ENCODE measurements at regions not wholly inside any gene's neighbourhood (a gene's known extent, or its start where the extent isn't known, plus 50 kb on each side); places are given as distances from the start of the nearest gene placed in this dataset.
A peak's percentile ranks its signal among the peaks of the same experiment; 100 is the strongest.

- no peaks in the 10 kb centered on the region for H3K27me3 Mint-ChIP-seq
- H3K27ac Mint-ChIP-seq, result no peak overlapping the region
- no peaks in the 10 kb centered on the region for H3K9me3 Mint-ChIP-seq
- no peak overlapping the region for H3K4me3 Mint-ChIP-seq
- H3K4me1 Mint-ChIP-seq, result peaks cover 0 to 2% (median 0%) of the 10 kb centered on the region in 3 donors
- H3K36me3 Mint-ChIP-seq, result no peaks in the 10 kb centered on the region
Measured at GRCh38 chr17:27230996-27231395, 62.9 kb upstream of the WSB1 start.

- peaks cover 0 to 6% (median 2%) of the 10 kb centered on the region in 3 donors for H3K4me1 Mint-ChIP-seq
- H3K4me3 Mint-ChIP-seq, result no peak overlapping the region
Measured at GRCh38 chr17:27232328-27232727, 61.6 kb upstream of the WSB1 start.

GRCh38 chr17:27233059-27233458 lies 60.9 kb upstream of the WSB1 start:
- H3K4me3 Mint-ChIP-seq, result no peak overlapping the region
- no peaks in the 10 kb centered on the region for H3K36me3 Mint-ChIP-seq
- no peaks in the 10 kb centered on the region for H3K9me3 Mint-ChIP-seq
- no peaks in the 10 kb centered on the region for H3K27me3 Mint-ChIP-seq
- H3K27ac Mint-ChIP-seq, result no peak overlapping the region
- peaks cover 0 to 6% (median 2%) of the 10 kb centered on the region in 3 donors for H3K4me1 Mint-ChIP-seq

More at GRCh38 chr17:27232328-27232727, 61.6 kb upstream of the WSB1 start:
- no peaks in the 10 kb centered on the region for H3K36me3 Mint-ChIP-seq
- H3K9me3 Mint-ChIP-seq, result no peaks in the 10 kb centered on the region
- no peak overlapping the region for H3K27ac Mint-ChIP-seq
- no peaks in the 10 kb centered on the region for H3K27me3 Mint-ChIP-seq

- Mint-ChIP-seq H3K4me3 (no peak overlapping the region), H3K36me3 (no peaks in the 10 kb centered on the region), H3K4me1 (peaks cover 5 to 13% (median 6%) of the 10 kb centered on the region in 3 donors), H3K27me3 (no peaks in the 10 kb centered on the region), H3K27ac (peak overlapping the region in 1 of 3 donors; percentile 68), H3K9me3 (no peaks in the 10 kb centered on the region)
Measured at GRCh38 chr17:27233776-27234175, 60.1 kb upstream of the WSB1 start.

- Mint-ChIP-seq H3K36me3 (no peaks in the 10 kb centered on the region), H3K4me1 (peaks cover 22 to 25% (median 24%) of the 10 kb centered on the region in 3 donors), H3K9me3 (no peaks in the 10 kb centered on the region), H3K27ac (peak overlapping the region; percentile 8 to 59 (median 41)), H3K4me3 (no peak overlapping the region), H3K27me3 (no peaks in the 10 kb centered on the region)
Measured at GRCh38 chr17:27236717-27237315, 57.1 kb upstream of the WSB1 start.

GRCh38 chr17:27237890-27238289 lies 56.0 kb upstream of the WSB1 start:
- Mint-ChIP-seq H3K27ac (no peak overlapping the region), H3K27me3 (no peaks in the 10 kb centered on the region), H3K4me1 (peaks cover 22 to 26% (median 24%) of the 10 kb centered on the region in 3 donors), H3K4me3 (no peak overlapping the region), H3K36me3 (no peaks in the 10 kb centered on the region), H3K9me3 (no peaks in the 10 kb centered on the region)

- no peaks in the 10 kb centered on the region for H3K9me3 Mint-ChIP-seq
- no peaks in the 10 kb centered on the region for H3K27me3 Mint-ChIP-seq
- peak overlapping the region in 2 of 4 donors; percentile 76 to 83 for H3K4me3 Mint-ChIP-seq
- H3K36me3 Mint-ChIP-seq, result no peaks in the 10 kb centered on the region
- peaks cover 22 to 26% (median 22%) of the 10 kb centered on the region in 3 donors for H3K4me1 Mint-ChIP-seq
- peak overlapping the region in 2 of 3 donors; percentile 53 to 58 for H3K27ac Mint-ChIP-seq
Measured at GRCh38 chr17:27239046-27239445, 54.9 kb upstream of the WSB1 start.

- Mint-ChIP-seq H3K4me1 (peaks cover 22 to 26% (median 22%) of the 10 kb centered on the region in 3 donors), H3K27ac (peak overlapping the region in 1 of 3 donors; percentile 58), H3K27me3 (no peaks in the 10 kb centered on the region), H3K9me3 (no peaks in the 10 kb centered on the region), H3K4me3 (no peak overlapping the region), H3K36me3 (no peaks in the 10 kb centered on the region)
Measured at GRCh38 chr17:27239584-27239983, 54.3 kb upstream of the WSB1 start.

GRCh38 chr17:27240086-27240801 lies 53.7 kb upstream of the WSB1 start:
- Mint-ChIP-seq H3K4me1 (peaks cover 24 to 32% (median 28%) of the 10 kb centered on the region in 3 donors), H3K4me3 (peak overlapping the region in 2 of 4 donors; percentile 65 to 89), H3K27ac (peak overlapping the region in 1 of 3 donors; percentile 93)

GRCh38 chr17:27240802-27241155 lies 53.1 kb upstream of the WSB1 start:
- H3K4me1 Mint-ChIP-seq, result peaks cover 29 to 36% (median 32%) of the 10 kb centered on the region in 3 donors
- H3K27me3 Mint-ChIP-seq, result no peaks in the 10 kb centered on the region
- peak overlapping the region in 1 of 4 donors; percentile 89 for H3K4me3 Mint-ChIP-seq
- H3K36me3 Mint-ChIP-seq, result no peaks in the 10 kb centered on the region
- H3K27ac Mint-ChIP-seq, result peak overlapping the region in 1 of 3 donors; percentile 93
- H3K9me3 Mint-ChIP-seq, result no peaks in the 10 kb centered on the region

More at GRCh38 chr17:27240086-27240801, 53.7 kb upstream of the WSB1 start:
- Mint-ChIP-seq H3K27me3 (no peaks in the 10 kb centered on the region), H3K36me3 (no peaks in the 10 kb centered on the region), H3K9me3 (no peaks in the 10 kb centered on the region)

GRCh38 chr17:27241346-27241946 lies 52.5 kb upstream of the WSB1 start:
- peaks cover 30 to 35% (median 32%) of the 10 kb centered on the region in 3 donors for H3K4me1 Mint-ChIP-seq
- no peak overlapping the region for H3K27ac Mint-ChIP-seq
- H3K36me3 Mint-ChIP-seq, result no peaks in the 10 kb centered on the region
- H3K4me3 Mint-ChIP-seq, result no peak overlapping the region
- H3K9me3 Mint-ChIP-seq, result no peaks in the 10 kb centered on the region
- H3K27me3 Mint-ChIP-seq, result no peaks in the 10 kb centered on the region

GRCh38 chr17:27242951-27243350 lies 51.0 kb upstream of the WSB1 start:
- Mint-ChIP-seq H3K36me3 (no peaks in the 10 kb centered on the region), H3K4me1 (peaks cover 30 to 32% (median 30%) of the 10 kb centered on the region in 3 donors)

GRCh38 chr17:27244011-27244410 lies 49.9 kb upstream of the WSB1 start:
- H3K27me3 Mint-ChIP-seq, result peaks cover 1% of the 10 kb centered on the region
- peaks cover 21 to 27% (median 22%) of the 10 kb centered on the region in 3 donors for H3K4me1 Mint-ChIP-seq
- H3K9me3 Mint-ChIP-seq, result no peaks in the 10 kb centered on the region
- no peaks in the 10 kb centered on the region for H3K36me3 Mint-ChIP-seq
- H3K4me3 Mint-ChIP-seq, result no peak overlapping the region
- H3K27ac Mint-ChIP-seq, result peak overlapping the region in 1 of 3 donors; percentile 53

More at GRCh38 chr17:27242951-27243350, 51.0 kb upstream of the WSB1 start:
- H3K4me3 Mint-ChIP-seq, result no peak overlapping the region
- H3K9me3 Mint-ChIP-seq, result no peaks in the 10 kb centered on the region
- H3K27ac Mint-ChIP-seq, result no peak overlapping the region
- H3K27me3 Mint-ChIP-seq, result peaks cover 1% of the 10 kb centered on the region
